Body of pancreas (tissue), 4 donors: ENCODE measurements at regions not wholly inside any gene's neighbourhood (a gene's known extent, or its start where the extent isn't known, plus 50 kb on each side); places are given as distances from the start of the nearest gene placed in this dataset.

Experiments used
- ATAC-seq: fragments of 150-250 bp; one replicate; pipeline ENCODE4 v1.9.1; 2016
- DNase-seq, 4 donors: peaks; one replicate each; pipeline ENCODE4 v3.0.0-alpha.2; 2019
- H3K27ac ChIP-seq, 4 donors: fragments of 200-600 bp; sonication (generic); 1 replicate in 3 of 4; 2 replicates in 1 of 4; pipeline versions ENCODE4 v1.5.1 to v1.6.1; 2016 to 2019; ENCODE audit warnings: mild to moderate bottlenecking in 1 of 4, mixed read lengths in 1 of 4, moderate library complexity in 1 of 4
- H3K27me3 ChIP-seq, 2 donors: fragments of 200-600 bp; sonication (generic); one replicate each; pipeline ENCODE4 v1.6.0; 2016; ENCODE audit warnings: mild to moderate bottlenecking in 1 of 2
- H3K36me3 ChIP-seq, 2 donors: fragments of 200-600 bp; sonication (generic); replicated peaks in 1 of 2; 2 replicates each; pipeline ENCODE4 v1.5.1; 2016; ENCODE audit warnings: low read depth in 2 of 2; ENCODE audit not compliant: insufficient read depth in 1 of 2
- H3K4me1 ChIP-seq: fragments of 200-600 bp; sonication (generic); one replicate; pipeline ENCODE4 v1.6.0; 2016
- H3K4me3 ChIP-seq, 2 donors: fragments of 200-600 bp; sonication (generic); 1 replicate in 1 of 2; 2 replicates in 1 of 2; pipeline ENCODE4 v1.5.1; 2016 to 2019
- H3K9me3 ChIP-seq, 3 donors: fragments of 200-600 bp; sonication (generic); 1 replicate in 2 of 3; 2 replicates in 1 of 3; pipeline ENCODE4 v1.5.1; 2016
- POLR2A ChIP-seq, 3 donors: fragments of 450-650 bp; IDR thresholded peaks; one replicate each; pipeline ENCODE4 v1.6.1; 2016; ENCODE audit warnings: antibody characterized with exemption in 3 of 3, mild to moderate bottlenecking in 2 of 3
- WGBS, 2 donors: methylation state at CpG; one replicate each; pipeline ENCODE4 v1.1.5; 2017; 5-methylcytosine and 5-hydroxymethylcytosine counted together
- intact Hi-C: fragments of 100-400 bp; cut with DNase I; formaldehyde crosslinking; loops from one replicate; pipeline ENCODE4 v1.15.1; 2023
- TF ChIP-seq, protein P1 (sequence below), 7 experiments: fragments of 450-650 bp in 4 of 7; fragments of 200-600 bp in 3 of 7; sonication (generic) in 3 of 7; IDR thresholded peaks; one replicate each; pipeline ENCODE4 v1.5.1; 2016 to 2019; ENCODE audit warnings: antibody characterized with exemption in 7 of 7

DNA sequence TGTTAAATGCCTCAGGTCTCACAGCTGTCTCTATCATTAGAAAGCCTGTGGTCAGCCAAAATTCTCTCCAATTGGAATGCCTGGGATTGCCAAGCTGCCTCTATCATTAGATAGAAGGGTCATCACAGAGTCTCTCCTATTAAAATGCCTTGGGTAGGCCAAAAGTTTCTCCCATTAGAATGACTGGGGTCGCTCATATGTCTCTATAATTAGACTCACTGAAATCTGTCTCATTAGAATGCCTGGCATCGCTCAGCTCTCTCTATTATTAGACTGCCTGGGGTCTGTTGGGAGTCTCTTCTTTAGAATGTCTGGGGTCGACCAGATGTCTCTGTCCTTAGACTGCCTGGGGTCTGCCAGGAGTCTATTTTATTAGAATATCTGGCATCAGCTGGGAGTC is 2265.1 kb downstream of the TP53TG3F start:
- H3K9me3 ChIP-seq, result peaks cover 0 to 10% (median 0%) of the 10 kb centered on the region in 3 donors
- H3K4me1 ChIP-seq, result no peaks in the 10 kb centered on the region
- ATAC-seq, result no peak
- TF ChIP-seq, protein P1, sequence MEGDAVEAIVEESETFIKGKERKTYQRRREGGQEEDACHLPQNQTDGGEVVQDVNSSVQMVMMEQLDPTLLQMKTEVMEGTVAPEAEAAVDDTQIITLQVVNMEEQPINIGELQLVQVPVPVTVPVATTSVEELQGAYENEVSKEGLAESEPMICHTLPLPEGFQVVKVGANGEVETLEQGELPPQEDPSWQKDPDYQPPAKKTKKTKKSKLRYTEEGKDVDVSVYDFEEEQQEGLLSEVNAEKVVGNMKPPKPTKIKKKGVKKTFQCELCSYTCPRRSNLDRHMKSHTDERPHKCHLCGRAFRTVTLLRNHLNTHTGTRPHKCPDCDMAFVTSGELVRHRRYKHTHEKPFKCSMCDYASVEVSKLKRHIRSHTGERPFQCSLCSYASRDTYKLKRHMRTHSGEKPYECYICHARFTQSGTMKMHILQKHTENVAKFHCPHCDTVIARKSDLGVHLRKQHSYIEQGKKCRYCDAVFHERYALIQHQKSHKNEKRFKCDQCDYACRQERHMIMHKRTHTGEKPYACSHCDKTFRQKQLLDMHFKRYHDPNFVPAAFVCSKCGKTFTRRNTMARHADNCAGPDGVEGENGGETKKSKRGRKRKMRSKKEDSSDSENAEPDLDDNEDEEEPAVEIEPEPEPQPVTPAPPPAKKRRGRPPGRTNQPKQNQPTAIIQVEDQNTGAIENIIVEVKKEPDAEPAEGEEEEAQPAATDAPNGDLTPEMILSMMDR (IDR thresholded peaks at IDR 0.05), result no peak
- no peak for TF ChIP-seq POLR2A (IDR thresholded peaks at IDR 0.05)
- intact Hi-C loops, result no loop called here
- no peak for DNase-seq
- WGBS, 2 donors, result 21 to 31% methylated on average over 3 of the region's 3 CpGs
- H3K27me3 ChIP-seq, result no peaks in the 10 kb centered on the region
- H3K4me3 ChIP-seq, result no peak overlapping the region
- no peak overlapping the region for H3K27ac ChIP-seq
- no peaks in the 10 kb centered on the region for H3K36me3 ChIP-seq

DNA sequence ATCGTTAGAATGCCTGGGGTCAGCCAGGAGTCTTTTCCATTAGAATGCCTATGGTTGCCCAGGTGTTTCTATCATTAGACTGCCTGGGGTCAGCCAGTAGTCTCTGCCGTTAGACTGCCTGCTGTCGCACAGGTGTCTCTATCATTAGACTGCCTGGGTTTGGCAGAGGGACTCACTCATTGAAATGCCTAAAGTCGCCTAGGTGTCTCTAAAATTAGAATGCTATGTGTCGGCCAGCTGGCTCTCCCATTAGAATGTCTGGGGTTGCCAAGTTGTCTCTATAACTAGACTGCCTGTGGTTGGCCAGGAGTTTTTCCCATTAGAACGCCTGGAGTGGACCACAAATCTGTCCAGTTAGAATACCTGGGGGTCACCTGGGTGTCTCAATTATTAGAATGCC is 2266.5 kb downstream of the TP53TG3F start:
- H3K4me3 ChIP-seq, result no peak overlapping the region
- intact Hi-C loops, result no loop called here
- H3K9me3 ChIP-seq, result peaks cover 0 to 10% (median 0%) of the 10 kb centered on the region in 3 donors
- DNase-seq, result no peak
- no peaks in the 10 kb centered on the region for H3K27me3 ChIP-seq
- H3K4me1 ChIP-seq, result no peaks in the 10 kb centered on the region
- no peak for TF ChIP-seq POLR2A (IDR thresholded peaks at IDR 0.05)
- TF ChIP-seq, protein P1 (IDR thresholded peaks at IDR 0.05), result no peak
- 33 to 86% methylated on average over 1 to 6 of the region's 6 CpGs for WGBS, 2 donors
- no peak for ATAC-seq
- no peak overlapping the region for H3K27ac ChIP-seq
- H3K36me3 ChIP-seq, result no peaks in the 10 kb centered on the region

DNA sequence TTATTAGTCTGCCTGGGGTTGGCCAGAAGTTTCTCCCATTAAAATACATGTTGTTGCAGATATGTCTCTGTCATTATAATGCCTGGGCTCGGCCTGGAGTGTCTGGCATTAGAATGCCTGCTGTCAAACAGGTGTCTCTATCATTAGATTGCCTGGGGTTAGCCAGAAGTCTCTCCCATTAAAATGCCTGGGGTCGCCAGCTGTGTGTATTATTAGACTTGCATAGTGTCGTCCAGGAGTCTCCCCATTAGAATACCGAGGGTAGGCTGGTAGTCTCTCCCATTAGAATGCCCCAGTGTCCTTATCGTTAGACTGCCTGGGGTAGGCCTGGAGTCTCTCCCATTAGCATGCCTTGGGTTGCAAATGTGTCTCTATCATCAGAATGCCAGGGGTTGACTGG is 2270.8 kb downstream of the TP53TG3F start:
- no peak overlapping the region for H3K27ac ChIP-seq

DNA sequence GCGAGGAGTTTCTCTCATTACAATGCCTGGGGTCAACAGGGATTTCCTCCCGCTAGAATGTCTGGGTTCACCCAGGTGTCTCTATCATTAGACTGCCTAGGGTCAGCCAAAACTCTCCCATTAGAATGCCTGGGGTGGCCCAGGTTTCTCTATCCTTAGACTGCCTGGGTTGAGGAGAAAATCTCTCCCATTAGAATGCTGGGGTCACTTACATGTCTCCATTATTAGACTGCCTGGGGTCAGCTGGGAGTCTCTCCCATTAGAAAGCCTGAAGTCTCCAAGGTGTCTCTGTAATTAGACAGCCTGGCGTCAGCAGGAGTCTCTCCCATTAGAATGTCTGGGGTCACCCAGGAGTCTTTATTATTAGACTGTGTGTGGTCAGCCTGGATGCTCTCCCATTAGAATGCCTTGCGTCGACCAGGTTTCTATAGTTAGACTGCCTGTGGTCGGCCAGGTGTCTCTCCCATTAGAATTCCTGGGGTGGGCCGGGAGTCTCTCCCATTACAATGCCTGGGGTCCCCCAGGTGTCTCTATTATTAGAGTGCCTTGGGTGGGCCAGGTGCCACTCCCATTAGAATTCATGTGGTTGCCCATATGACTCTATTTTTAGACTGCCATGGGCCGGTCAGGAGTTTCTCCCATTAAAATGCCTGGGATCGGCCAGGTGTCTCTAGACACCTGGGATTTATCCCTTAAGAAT is 2272.1 kb downstream of the TP53TG3F start:
- TF ChIP-seq, protein P1 (IDR thresholded peaks at IDR 0.05), result no peak
- TF ChIP-seq POLR2A (IDR thresholded peaks at IDR 0.05), result no peak
- Histone ChIP-seq H3K27me3 (no peaks in the 10 kb centered on the region), H3K36me3 (no peaks in the 10 kb centered on the region), H3K4me1 (no peaks in the 10 kb centered on the region), H3K4me3 (no peak overlapping the region), H3K27ac (no peak overlapping the region), H3K9me3 (no peaks in the 10 kb centered on the region)
- intact Hi-C loops, result no loop called here
- ATAC-seq, result no peak
- WGBS, 2 donors, result 62 to 73% methylated on average over 6 to 9 of the region's 9 CpGs
- DNase-seq, result no peak

More for the DNA sequence above, 2270.8 kb downstream of the TP53TG3F start:
- no peak for DNase-seq
- 33 to 60% methylated on average over 1 to 5 of the region's 5 CpGs for WGBS, 2 donors
- Histone ChIP-seq H3K4me3 (no peak overlapping the region), H3K36me3 (no peaks in the 10 kb centered on the region), H3K9me3 (no peaks in the 10 kb centered on the region), H3K4me1 (no peaks in the 10 kb centered on the region), H3K27me3 (no peaks in the 10 kb centered on the region)
- no peak for TF ChIP-seq POLR2A (IDR thresholded peaks at IDR 0.05)
- TF ChIP-seq, protein P1 (IDR thresholded peaks at IDR 0.05), result no peak
- intact Hi-C loops, result no loop called here
- ATAC-seq, result no peak
